GM12873 (cell line): ENCODE measurements at regions not wholly inside any gene's neighbourhood (a gene's known extent, or its start where the extent isn't known, plus 50 kb on each side); places are given as distances from the start of the nearest gene placed in this dataset.

ENCODE experiments used
- TF ChIP-seq, protein P1 (sequence below): IDR thresholded peaks from 2 replicates; pipeline ENCODE4 v1.5.1; 2012; ENCODE audit warnings: low read depth, mild to moderate bottlenecking, moderate library complexity, low read length, control low read depth; ENCODE audit not compliant: insufficient read depth; ENCODE audit errors: missing control alignments

DNA sequence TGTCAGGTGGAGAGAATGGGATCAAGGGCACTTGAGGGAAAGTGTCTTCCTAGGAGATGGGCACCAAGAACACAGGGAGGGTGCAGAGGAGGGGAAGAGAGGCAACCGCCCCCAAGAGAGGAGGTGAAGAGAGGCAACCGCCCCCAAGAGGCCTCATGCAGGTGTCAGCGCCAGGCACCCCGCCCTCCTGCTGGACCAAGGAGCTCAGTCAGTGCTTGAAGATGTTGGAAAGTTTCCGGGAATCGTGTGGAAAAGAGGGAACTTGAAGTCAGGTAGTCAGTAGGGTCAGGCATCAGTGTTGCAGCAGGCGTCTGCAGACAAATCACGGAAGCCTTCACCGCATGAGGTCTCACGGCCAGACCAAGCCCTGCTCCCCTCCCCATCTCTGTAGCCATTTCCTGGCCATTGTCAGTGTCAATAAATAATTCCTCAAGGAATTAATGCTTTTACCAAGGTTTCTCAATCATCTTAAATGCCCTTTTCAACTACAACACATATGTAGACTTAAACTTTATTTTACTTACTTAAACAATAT lies 353.1 kb downstream of the EIPR1 start:
- TF ChIP-seq, protein P1, sequence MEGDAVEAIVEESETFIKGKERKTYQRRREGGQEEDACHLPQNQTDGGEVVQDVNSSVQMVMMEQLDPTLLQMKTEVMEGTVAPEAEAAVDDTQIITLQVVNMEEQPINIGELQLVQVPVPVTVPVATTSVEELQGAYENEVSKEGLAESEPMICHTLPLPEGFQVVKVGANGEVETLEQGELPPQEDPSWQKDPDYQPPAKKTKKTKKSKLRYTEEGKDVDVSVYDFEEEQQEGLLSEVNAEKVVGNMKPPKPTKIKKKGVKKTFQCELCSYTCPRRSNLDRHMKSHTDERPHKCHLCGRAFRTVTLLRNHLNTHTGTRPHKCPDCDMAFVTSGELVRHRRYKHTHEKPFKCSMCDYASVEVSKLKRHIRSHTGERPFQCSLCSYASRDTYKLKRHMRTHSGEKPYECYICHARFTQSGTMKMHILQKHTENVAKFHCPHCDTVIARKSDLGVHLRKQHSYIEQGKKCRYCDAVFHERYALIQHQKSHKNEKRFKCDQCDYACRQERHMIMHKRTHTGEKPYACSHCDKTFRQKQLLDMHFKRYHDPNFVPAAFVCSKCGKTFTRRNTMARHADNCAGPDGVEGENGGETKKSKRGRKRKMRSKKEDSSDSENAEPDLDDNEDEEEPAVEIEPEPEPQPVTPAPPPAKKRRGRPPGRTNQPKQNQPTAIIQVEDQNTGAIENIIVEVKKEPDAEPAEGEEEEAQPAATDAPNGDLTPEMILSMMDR: no peak

DNA sequence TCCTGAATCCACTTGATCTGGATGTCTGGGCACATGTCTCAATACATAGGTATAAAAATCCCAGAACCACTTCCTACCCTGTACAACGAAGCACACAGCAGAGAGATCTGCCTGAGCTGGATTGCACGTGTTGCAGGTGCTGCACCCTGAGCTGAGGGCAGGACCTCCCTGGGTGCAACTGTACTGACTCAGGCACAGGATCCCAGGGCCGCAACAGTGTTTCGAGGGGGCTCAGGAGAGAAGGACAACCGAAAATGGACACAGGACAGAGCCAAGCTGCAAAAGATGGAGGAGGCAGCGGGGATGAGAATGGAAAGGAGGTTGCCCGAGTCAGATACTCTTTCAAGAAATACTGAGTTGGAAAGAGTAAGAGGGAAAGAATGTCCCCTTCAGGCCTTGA lies 354.1 kb downstream of the EIPR1 start:
- TF ChIP-seq, protein P1: no peak

DNA sequence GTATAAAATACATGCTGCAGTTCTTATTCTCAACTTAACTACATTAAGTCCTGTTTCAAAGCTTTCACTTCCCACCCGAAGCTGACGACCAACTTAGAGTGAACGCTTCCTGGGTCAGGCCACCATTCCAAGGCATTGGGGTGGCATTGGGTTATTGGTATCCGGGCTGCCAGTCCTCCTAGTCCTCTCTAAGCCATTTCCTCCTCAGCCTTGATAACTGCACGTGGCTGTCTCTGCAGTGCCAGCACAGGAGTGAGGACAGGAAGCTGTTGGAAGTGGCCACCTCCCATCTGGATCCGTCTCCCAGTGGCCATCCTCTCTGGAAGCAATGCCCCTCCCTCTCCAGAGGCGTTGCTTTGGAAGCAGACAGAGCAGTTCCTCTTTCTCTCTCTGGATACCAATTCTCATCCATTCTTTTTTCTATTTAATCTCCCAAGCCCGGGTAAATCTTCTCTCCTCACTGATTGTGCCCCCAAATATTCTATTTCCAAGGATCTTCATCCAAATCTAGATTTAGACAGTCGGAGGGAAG lies 354.7 kb downstream of the EIPR1 start:
- TF ChIP-seq, protein P1: no peak

DNA sequence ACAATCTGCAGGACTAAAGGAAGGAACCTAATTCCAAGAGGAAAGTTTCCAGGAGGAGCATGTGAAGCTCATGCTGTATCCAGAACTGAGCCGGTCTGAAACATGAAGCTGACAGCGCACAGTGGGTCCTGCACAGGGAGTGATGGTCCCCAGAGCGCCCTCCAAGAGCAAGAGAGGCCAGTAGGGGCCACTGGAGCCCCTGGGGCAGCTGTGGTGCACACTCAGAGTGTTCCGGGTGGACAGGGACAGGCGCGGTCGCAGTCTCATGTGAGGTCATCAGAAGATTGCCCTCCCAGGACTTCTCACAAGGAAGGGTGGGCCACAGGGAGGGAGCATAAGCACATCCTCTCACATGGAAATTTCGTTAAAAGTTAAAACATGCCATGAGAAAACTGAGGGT lies 355.9 kb downstream of the EIPR1 start:
- TF ChIP-seq, protein P1: no peak

DNA sequence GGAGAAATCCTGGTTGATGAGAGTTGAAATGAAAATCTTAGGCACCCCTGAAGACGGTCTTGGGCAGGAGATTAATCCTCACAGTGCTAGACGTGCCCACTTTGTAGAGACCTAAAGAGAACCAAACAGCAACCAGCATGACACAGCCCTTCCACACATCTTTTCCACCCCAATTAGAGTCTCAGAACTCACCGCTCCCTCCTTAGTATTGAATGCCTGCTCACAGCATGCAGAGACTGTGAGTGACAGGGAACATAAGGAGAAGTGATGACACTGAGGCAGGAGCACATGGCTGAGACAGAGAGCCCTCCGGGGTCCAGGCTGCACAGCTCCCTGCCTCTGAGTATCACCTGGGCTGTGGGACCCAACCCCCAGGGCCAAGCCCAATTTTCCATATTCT lies 367.6 kb downstream of the EIPR1 start:
- TF ChIP-seq, protein P1: no peak

DNA sequence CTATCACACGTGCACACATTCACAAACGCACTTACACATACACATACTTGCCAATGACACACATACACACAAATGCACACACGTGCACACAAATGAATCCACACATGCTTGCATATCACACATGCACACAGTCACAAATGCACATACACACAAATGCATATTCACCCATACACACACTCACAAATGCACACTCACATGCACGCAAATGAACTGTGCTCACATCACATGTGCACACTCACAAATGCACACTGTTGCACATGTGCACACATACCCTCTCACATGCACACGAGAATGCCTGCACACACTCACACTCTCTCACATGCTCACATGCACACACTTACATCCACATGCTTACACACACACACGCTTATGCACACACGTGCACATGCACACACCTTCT lies 368.1 kb downstream of the EIPR1 start:
- TF ChIP-seq, protein P1: no peak

DNA sequence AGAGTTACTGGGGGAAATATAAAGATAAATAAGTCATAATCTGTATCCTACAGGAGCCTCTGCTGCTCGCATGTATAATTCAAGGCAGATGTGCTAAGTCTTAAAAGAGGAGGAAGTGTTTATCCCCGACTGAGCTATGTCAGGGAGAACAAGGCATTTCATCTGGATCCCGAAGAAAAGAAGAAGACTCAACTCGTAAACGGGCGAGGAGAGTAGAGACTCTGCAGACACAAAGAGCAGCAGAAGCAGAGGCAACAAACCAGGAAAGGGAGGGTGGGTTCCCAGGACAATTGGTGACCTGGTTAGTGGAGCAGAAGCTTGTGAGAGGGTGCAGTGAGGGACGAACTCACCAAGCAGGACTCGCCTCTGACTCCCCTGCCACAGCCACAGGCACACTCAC lies 368.6 kb downstream of the EIPR1 start:
- TF ChIP-seq, protein P1: no peak
